Hepatocyte (in vitro differentiated cells): ENCODE measurements at regions not wholly inside any gene's neighbourhood (a gene's known extent, or its start where the extent isn't known, plus 50 kb on each side); places are given as distances from the start of the nearest gene placed in this dataset.

Experiments used
- EZH2 ChIP-seq: fragments of 200-600 bp; sonication (generic); IDR thresholded peaks from 2 replicates; pipeline ENCODE4 v1.6.1; 2016; ENCODE audit warnings: antibody characterized with exemption, mild to moderate bottlenecking, borderline replicate concordance
- EZH2phosphoT487 ChIP-seq: fragments of 200-600 bp; sonication (generic); IDR thresholded peaks from one replicate; pipeline ENCODE4 v1.6.1; 2018; ENCODE audit warnings: antibody characterized with exemption, mild to moderate bottlenecking, low read depth, moderate library complexity; ENCODE audit not compliant: unreplicated experiment, severe bottlenecking
- TF ChIP-seq, protein P1 (sequence below): fragments of 200-600 bp; sonication (generic); IDR thresholded peaks from 2 replicates; pipeline ENCODE4 v1.5.1; 2016; ENCODE audit warnings: antibody characterized with exemption, mild to moderate bottlenecking; ENCODE audit not compliant: poor library complexity

- TF ChIP-seq, protein P1, sequence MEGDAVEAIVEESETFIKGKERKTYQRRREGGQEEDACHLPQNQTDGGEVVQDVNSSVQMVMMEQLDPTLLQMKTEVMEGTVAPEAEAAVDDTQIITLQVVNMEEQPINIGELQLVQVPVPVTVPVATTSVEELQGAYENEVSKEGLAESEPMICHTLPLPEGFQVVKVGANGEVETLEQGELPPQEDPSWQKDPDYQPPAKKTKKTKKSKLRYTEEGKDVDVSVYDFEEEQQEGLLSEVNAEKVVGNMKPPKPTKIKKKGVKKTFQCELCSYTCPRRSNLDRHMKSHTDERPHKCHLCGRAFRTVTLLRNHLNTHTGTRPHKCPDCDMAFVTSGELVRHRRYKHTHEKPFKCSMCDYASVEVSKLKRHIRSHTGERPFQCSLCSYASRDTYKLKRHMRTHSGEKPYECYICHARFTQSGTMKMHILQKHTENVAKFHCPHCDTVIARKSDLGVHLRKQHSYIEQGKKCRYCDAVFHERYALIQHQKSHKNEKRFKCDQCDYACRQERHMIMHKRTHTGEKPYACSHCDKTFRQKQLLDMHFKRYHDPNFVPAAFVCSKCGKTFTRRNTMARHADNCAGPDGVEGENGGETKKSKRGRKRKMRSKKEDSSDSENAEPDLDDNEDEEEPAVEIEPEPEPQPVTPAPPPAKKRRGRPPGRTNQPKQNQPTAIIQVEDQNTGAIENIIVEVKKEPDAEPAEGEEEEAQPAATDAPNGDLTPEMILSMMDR, result no peak
- TF ChIP-seq EZH2phosphoT487 (no peak), EZH2 (no peak)
Measured at GRCh38 chr7:52184006-52184703, 851.3 kb upstream of the POM121L12 start.
